ENCODE measurements at regions not wholly inside any gene's neighbourhood (a gene's known extent, or its start where the extent isn't known, plus 50 kb on each side); places are given as distances from the start of the nearest gene placed in this dataset.

- FAIRE-seq (no peak), DNase-seq (ENCODE audit: insufficient read length, low spot score) (no peak)
- TF ChIP-seq, protein P1, sequence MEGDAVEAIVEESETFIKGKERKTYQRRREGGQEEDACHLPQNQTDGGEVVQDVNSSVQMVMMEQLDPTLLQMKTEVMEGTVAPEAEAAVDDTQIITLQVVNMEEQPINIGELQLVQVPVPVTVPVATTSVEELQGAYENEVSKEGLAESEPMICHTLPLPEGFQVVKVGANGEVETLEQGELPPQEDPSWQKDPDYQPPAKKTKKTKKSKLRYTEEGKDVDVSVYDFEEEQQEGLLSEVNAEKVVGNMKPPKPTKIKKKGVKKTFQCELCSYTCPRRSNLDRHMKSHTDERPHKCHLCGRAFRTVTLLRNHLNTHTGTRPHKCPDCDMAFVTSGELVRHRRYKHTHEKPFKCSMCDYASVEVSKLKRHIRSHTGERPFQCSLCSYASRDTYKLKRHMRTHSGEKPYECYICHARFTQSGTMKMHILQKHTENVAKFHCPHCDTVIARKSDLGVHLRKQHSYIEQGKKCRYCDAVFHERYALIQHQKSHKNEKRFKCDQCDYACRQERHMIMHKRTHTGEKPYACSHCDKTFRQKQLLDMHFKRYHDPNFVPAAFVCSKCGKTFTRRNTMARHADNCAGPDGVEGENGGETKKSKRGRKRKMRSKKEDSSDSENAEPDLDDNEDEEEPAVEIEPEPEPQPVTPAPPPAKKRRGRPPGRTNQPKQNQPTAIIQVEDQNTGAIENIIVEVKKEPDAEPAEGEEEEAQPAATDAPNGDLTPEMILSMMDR (IDR thresholded peaks at IDR 0.05; ENCODE audit: insufficient read depth, missing control alignments), result no peak
These were observed 524.3 kb downstream of the TCERG1L start for GRCh38 chr10:130787243-130787642.

GRCh38 chr10:130787821-130788220, 523.7 kb downstream of the TCERG1L start:
- TF ChIP-seq, protein P1 (IDR thresholded peaks at IDR 0.05; ENCODE audit: insufficient read depth, missing control alignments), result no peak
- DNase-seq (ENCODE audit: insufficient read length, low spot score), result no peak
- no peak for FAIRE-seq

GRCh38 chr10:130790339-130790738, 521.2 kb downstream of the TCERG1L start:
- DNase-seq (ENCODE audit: insufficient read length, low spot score) (no peak), FAIRE-seq (no peak)
- TF ChIP-seq, protein P1 (IDR thresholded peaks at IDR 0.05; ENCODE audit: insufficient read depth, missing control alignments), result no peak

DNA sequence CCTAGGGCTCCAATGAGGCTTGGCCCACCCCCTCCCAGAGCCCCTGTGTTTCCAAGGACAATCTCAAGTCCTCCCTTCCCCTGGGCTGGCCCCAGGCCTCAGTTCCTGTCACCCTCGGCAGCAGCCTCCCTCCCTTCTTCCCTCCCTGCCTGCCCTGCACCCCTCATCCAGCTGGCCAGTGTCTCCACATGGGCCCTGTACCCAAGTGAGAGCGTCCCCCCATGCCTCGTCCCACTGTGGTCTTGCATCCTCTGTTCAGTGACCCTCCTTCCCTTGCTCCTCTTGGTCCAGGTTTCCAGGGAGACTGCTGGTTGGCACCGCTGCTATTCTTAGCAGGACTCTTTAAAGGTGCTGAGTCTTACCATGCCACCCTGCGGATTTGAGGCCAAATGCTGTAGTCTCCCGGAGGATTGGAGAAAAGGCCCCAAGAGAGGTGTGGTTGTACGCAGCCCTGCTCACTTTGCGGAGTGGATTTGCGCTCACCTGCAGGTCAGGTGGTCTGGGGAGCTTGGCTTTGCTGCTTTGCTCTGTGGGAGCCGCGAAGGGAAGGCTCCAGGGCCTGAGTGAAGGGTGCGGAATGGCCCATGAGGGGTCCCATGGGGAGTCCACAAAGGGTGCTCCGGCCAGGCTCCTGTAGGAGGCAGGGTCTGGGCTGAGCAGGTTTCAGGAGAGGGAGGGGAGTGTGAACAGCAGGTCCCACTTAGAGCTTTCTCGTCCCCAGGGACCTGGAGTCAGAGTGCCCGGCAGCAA, 519.2 kb downstream of the TCERG1L start:
- FAIRE-seq, result no peak
- TF ChIP-seq, protein P1 (IDR thresholded peaks at IDR 0.05; ENCODE audit: insufficient read depth, missing control alignments), result no peak
- no peak for DNase-seq (ENCODE audit: insufficient read length, low spot score)

GRCh38 chr10:130795819-130796218, 515.7 kb downstream of the TCERG1L start:
- TF ChIP-seq, protein P1 (IDR thresholded peaks at IDR 0.05; ENCODE audit: insufficient read depth, missing control alignments), result no peak
- FAIRE-seq, result no peak
- DNase-seq (ENCODE audit: insufficient read length, low spot score), result no peak

GRCh38 chr10:130799532-130799931, 512.0 kb downstream of the TCERG1L start:
- TF ChIP-seq, protein P1 (IDR thresholded peaks at IDR 0.05; ENCODE audit: insufficient read depth, missing control alignments), result no peak
- FAIRE-seq (no peak), DNase-seq (ENCODE audit: insufficient read length, low spot score) (no peak)

- TF ChIP-seq, protein P1 (IDR thresholded peaks at IDR 0.05; ENCODE audit: insufficient read depth, missing control alignments), result no peak
These were observed 511.2 kb downstream of the TCERG1L start for GRCh38 chr10:130800281-130800680.

More at GRCh38 chr10:130800281-130800680, 511.2 kb downstream of the TCERG1L start:
- no peak for FAIRE-seq
- no peak for DNase-seq (ENCODE audit: insufficient read length, low spot score)

All from D721Med (cell line).